ENCODE measurements at regions not wholly inside any gene's neighbourhood (a gene's known extent, or its start where the extent isn't known, plus 50 kb on each side); places are given as distances from the start of the nearest gene placed in this dataset.
A peak's percentile ranks its signal among the peaks of the same experiment; 100 is the strongest.

DNA sequence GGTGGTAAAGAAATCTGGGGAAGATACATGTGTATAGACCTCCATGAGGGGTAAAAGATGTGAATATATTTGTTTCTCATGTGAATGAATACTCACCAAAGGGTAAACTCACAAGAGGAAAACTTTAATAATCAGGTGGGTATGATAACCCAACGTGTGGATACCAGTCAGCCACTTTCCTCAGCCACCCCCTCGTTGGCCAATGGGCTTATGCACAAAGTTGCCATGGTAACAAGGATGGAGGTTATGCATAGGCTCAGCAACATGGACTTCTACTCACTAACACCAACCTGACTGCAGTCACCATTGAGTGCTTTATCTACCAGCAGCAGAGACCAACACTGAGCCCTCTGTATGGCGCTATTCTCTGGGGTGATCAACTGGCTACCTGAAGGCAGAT, 424.4 kb downstream of the DUSP10 start:
- Histone ChIP-seq H3K9me3 (no peaks in the 10 kb centered on the region), H3K27ac (no peak overlapping the region), H3K4me3 (no peak overlapping the region), H3K36me3 (no peaks in the 10 kb centered on the region), H3K4me1 (no peaks in the 10 kb centered on the region), H3K27me3 (no peaks in the 10 kb centered on the region)
- intact Hi-C loops (cut with DNase I) = no loop called here
- ATAC-seq (no peak), DNase-seq (no peak)
- TF ChIP-seq CTCF (IDR thresholded peaks at IDR 0.05) = no peak

GRCh38 chr1:221327954-221328353, 413.9 kb downstream of the DUSP10 start:
- H3K27ac ChIP-seq = no peak overlapping the region

DNA sequence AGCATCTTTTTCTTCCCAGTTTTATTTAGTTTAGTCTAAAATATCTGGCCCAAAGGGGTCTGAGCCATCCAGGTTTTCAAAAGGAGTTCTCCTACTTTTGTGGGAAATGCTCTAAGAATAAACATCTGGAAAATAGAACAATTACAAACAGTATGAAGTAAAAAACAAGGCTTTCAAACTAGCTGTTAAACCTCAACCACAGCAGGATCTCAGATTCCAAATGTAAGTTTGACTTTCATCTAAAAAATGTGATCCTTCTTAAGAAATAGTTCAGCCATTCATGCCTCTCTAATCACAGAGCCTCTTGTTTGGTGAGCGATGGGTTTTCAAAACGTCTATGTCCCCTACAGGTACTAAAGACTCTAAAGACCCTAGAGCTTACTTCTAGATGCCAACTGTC, 413.5 kb downstream of the DUSP10 start:
- no peak for DNase-seq
- no peak for TF ChIP-seq CTCF (IDR thresholded peaks at IDR 0.05)
- Histone ChIP-seq H3K9me3 (peaks cover 0 to 19% of the 10 kb centered on the region in 2 donors), H3K4me1 (no peaks in the 10 kb centered on the region), H3K27me3 (no peaks in the 10 kb centered on the region), H3K36me3 (no peaks in the 10 kb centered on the region), H3K4me3 (no peak overlapping the region), H3K27ac (no peak overlapping the region)
- intact Hi-C loops (cut with DNase I) = no loop called here
- no peak for ATAC-seq

More at GRCh38 chr1:221327954-221328353, 413.9 kb downstream of the DUSP10 start:
- intact Hi-C loops (cut with DNase I) = no loop called here
- DNase-seq (no peak), ATAC-seq (no peak)
- Histone ChIP-seq H3K9me3 (peaks cover 0 to 19% of the 10 kb centered on the region in 2 donors), H3K27me3 (no peaks in the 10 kb centered on the region), H3K36me3 (no peaks in the 10 kb centered on the region), H3K4me1 (no peaks in the 10 kb centered on the region), H3K4me3 (no peak overlapping the region)
- no peak for TF ChIP-seq CTCF (IDR thresholded peaks at IDR 0.05)

GRCh38 chr1:221331273-221332183, 410.4 kb downstream of the DUSP10 start:
- ATAC-seq = no peak
- DNase-seq = no peak
- Histone ChIP-seq H3K36me3 (no peaks in the 10 kb centered on the region), H3K27me3 (no peaks in the 10 kb centered on the region), H3K4me1 (peaks cover 14 to 18% of the 10 kb centered on the region in 2 donors), H3K4me3 (no peak overlapping the region), H3K27ac (no peak overlapping the region), H3K9me3 (peaks cover 0 to 19% of the 10 kb centered on the region in 2 donors)
- intact Hi-C loops (cut with DNase I) = no loop called here
- no peak for TF ChIP-seq CTCF (IDR thresholded peaks at IDR 0.05)

DNA sequence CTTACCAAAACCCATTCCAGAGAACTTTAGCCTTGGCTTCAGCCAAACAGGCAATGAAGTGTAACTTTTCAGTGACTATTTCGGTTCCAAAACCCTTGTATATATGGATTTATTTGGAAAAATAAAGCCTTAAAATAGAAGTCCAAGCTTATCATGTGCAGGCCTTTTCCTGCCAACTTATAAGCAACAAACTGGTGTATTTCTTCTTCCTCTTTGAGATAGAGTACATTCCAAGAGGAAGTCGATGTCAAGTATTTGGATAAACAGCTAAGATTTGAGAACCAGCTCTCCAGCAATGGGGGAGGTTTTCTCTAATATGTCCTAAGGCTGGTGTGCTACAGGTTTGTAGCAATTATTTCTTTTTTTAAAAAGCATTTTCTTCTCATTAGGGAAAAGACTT, 407.8 kb downstream of the DUSP10 start:
- peak in 1 of 4 donors; percentile 71 for DNase-seq
- peaks cover 14 to 18% of the 10 kb centered on the region in 2 donors for H3K4me1 ChIP-seq
- no peaks in the 10 kb centered on the region for H3K27me3 ChIP-seq
- H3K36me3 ChIP-seq = no peaks in the 10 kb centered on the region
- peak overlapping the region; percentile 59 to 71 for H3K27ac ChIP-seq
- intact Hi-C loops (cut with DNase I) = no loop called here
- ATAC-seq = peak; percentile 83
- no peak overlapping the region for H3K4me3 ChIP-seq
- peaks cover 0 to 19% of the 10 kb centered on the region in 2 donors for H3K9me3 ChIP-seq
- TF ChIP-seq CTCF (IDR thresholded peaks at IDR 0.05) = no peak

Data from left lung (tissue), 4 donors.